Esophagus muscularis mucosa (tissue), 4 donors: ENCODE measurements at regions not wholly inside any gene's neighbourhood (a gene's known extent, or its start where the extent isn't known, plus 50 kb on each side); places are given as distances from the start of the nearest gene placed in this dataset.

Experiments used
- DNase-seq: peaks from one replicate; pipeline ENCODE4 v3.0.0-alpha.2; 2017; ENCODE audit errors: extremely low spot score
- H3K27ac ChIP-seq, 4 donors: fragments of 200-600 bp; sonication (generic); replicated peaks in 1 of 4; 1 replicate in 3 of 4; 2 replicates in 1 of 4; pipeline ENCODE4 v1.5.1; 2016 to 2019; ENCODE audit warnings: mild to moderate bottlenecking in 1 of 4
- H3K27me3 ChIP-seq, 4 donors: fragments of 200-600 bp; sonication (generic); one replicate each; pipeline versions ENCODE4 v1.5.1 to v1.6.0; 2016 to 2019
- H3K36me3 ChIP-seq, 4 donors: fragments of 200-600 bp; sonication (generic); one replicate each; pipeline ENCODE4 v1.5.1; 2016 to 2019
- H3K4me1 ChIP-seq, 4 donors: fragments of 200-600 bp; sonication (generic); one replicate each; pipeline ENCODE4 v1.5.1; 2016 to 2019
- H3K4me3 ChIP-seq, 4 donors: fragments of 200-600 bp; sonication (generic); 1 replicate in 2 of 4; 2 replicates in 2 of 4; pipeline ENCODE4 v1.5.1; 2016 to 2019; ENCODE audit warnings: mild to moderate bottlenecking in 4 of 4, moderate library complexity in 1 of 4
- H3K9me3 ChIP-seq, 4 donors: fragments of 200-600 bp; sonication (generic); 1 replicate in 3 of 4; 2 replicates in 1 of 4; pipeline ENCODE4 v1.5.1; 2016 to 2019
- EP300 ChIP-seq: sonication (generic); formaldehyde crosslinking; IDR thresholded peaks from one replicate; pipeline ENCODE4 v1.6.1; 2017; ENCODE audit warnings: antibody characterized with exemption
- POLR2A ChIP-seq: fragments of 450-650 bp; IDR thresholded peaks from one replicate; pipeline ENCODE4 v1.6.1; 2017; ENCODE audit warnings: antibody characterized with exemption, moderate library complexity, mild to moderate bottlenecking, low read depth
- POLR2AphosphoS5 ChIP-seq, 2 donors: sonication (generic); formaldehyde crosslinking; IDR thresholded peaks; one replicate each; pipeline ENCODE4 v1.6.1; 2017; ENCODE audit warnings: antibody characterized with exemption in 2 of 2
- WGBS: methylation state at CpG from one replicate; pipeline ENCODE4 v1.1.5; 2018; 5-methylcytosine and 5-hydroxymethylcytosine counted together
- intact Hi-C: fragments of 100-400 bp; cut with DNase I; formaldehyde crosslinking; loops from one replicate; pipeline ENCODE4 v1.15.1; 2023
- TF ChIP-seq, protein P1 (sequence below), 3 experiments: fragments of 200-600 bp in 2 of 3; fragments of 450-650 bp in 1 of 3; sonication (generic) in 2 of 3; IDR thresholded peaks; one replicate each; pipeline ENCODE4 v1.5.1; 2017 to 2019; ENCODE audit warnings: antibody characterized with exemption in 3 of 3, mild to moderate bottlenecking in 2 of 3, moderate library complexity in 1 of 3

- Histone ChIP-seq H3K27ac (no peak overlapping the region), H3K9me3 (no peaks in the 10 kb centered on the region), H3K27me3 (no peaks in the 10 kb centered on the region), H3K4me3 (no peak overlapping the region), H3K36me3 (no peaks in the 10 kb centered on the region), H3K4me1 (no peaks in the 10 kb centered on the region)
- DNase-seq = no peak
- intact Hi-C loops = no loop called here
- 78% methylated on average over 2 of the region's 2 CpGs for WGBS
- TF ChIP-seq POLR2A = no peak
- no peak for TF ChIP-seq POLR2AphosphoS5 (IDR thresholded peaks at IDR 0.05)
- no peak for TF ChIP-seq EP300
- TF ChIP-seq, protein P1, sequence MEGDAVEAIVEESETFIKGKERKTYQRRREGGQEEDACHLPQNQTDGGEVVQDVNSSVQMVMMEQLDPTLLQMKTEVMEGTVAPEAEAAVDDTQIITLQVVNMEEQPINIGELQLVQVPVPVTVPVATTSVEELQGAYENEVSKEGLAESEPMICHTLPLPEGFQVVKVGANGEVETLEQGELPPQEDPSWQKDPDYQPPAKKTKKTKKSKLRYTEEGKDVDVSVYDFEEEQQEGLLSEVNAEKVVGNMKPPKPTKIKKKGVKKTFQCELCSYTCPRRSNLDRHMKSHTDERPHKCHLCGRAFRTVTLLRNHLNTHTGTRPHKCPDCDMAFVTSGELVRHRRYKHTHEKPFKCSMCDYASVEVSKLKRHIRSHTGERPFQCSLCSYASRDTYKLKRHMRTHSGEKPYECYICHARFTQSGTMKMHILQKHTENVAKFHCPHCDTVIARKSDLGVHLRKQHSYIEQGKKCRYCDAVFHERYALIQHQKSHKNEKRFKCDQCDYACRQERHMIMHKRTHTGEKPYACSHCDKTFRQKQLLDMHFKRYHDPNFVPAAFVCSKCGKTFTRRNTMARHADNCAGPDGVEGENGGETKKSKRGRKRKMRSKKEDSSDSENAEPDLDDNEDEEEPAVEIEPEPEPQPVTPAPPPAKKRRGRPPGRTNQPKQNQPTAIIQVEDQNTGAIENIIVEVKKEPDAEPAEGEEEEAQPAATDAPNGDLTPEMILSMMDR (IDR thresholded peaks at IDR 0.05) = no peak
Observed at GRCh38 chr2:145059914-145060313, 540.0 kb upstream of the ZEB2 start.

- Histone ChIP-seq H3K9me3 (no peaks in the 10 kb centered on the region), H3K4me3 (no peak overlapping the region), H3K36me3 (no peaks in the 10 kb centered on the region), H3K4me1 (no peaks in the 10 kb centered on the region), H3K27ac (no peak overlapping the region), H3K27me3 (no peaks in the 10 kb centered on the region)
- TF ChIP-seq, protein P1 (IDR thresholded peaks at IDR 0.05) = no peak
- TF ChIP-seq POLR2AphosphoS5 (IDR thresholded peaks at IDR 0.05) (no peak), POLR2A (no peak)
- no peak for DNase-seq
- whole genome bisulfite sequencing = 96% methylated on average over 1 of the region's 1 CpG
- intact Hi-C loops = no loop called here
Observed at GRCh38 chr2:145059343-145059742, 539.4 kb upstream of the ZEB2 start.

DNA sequence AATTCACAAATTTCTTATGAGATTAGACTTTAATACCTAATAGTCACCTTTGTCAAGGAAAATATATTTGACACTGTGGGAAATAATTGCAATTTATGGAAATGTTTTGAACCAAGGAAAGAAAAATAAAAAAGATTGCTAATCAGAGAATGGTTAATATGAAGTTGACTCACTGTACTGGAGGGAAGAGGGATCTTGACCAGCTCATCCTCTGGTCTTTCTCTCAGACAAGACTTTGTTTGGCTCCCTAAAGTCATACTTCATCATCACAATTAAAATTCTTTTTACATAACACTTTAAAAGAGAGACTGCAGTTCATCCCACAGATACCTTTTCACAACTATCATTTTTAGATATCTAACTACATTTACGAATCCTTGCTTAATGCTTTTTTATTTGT, 538.5 kb upstream of the ZEB2 start:
- no peaks in the 10 kb centered on the region for H3K4me1 ChIP-seq
- H3K27me3 ChIP-seq = no peaks in the 10 kb centered on the region
- 78% methylated on average over 1 of the region's 1 CpG for WGBS
- H3K9me3 ChIP-seq = no peaks in the 10 kb centered on the region
- no peak overlapping the region for H3K27ac ChIP-seq
- intact Hi-C loops = no loop called here
- DNase-seq = no peak
- no peaks in the 10 kb centered on the region for H3K36me3 ChIP-seq
- TF ChIP-seq POLR2AphosphoS5 (IDR thresholded peaks at IDR 0.05) = no peak
- no peak for TF ChIP-seq POLR2A
- TF ChIP-seq, protein P1 (IDR thresholded peaks at IDR 0.05) = no peak
- no peak for TF ChIP-seq EP300
- no peak overlapping the region for H3K4me3 ChIP-seq

- TF ChIP-seq EP300 (no peak), POLR2AphosphoS5 (IDR thresholded peaks at IDR 0.05) (no peak), POLR2A (no peak)
- TF ChIP-seq, protein P1 (IDR thresholded peaks at IDR 0.05) = no peak
Observed at GRCh38 chr2:145055651-145056050, 535.7 kb upstream of the ZEB2 start.

GRCh38 chr2:145050134-145050533, 530.2 kb upstream of the ZEB2 start:
- Histone ChIP-seq H3K4me3 (no peak overlapping the region), H3K9me3 (no peaks in the 10 kb centered on the region), H3K36me3 (no peaks in the 10 kb centered on the region), H3K27ac (no peak overlapping the region), H3K4me1 (peaks cover 0 to 6% (median 3%) of the 10 kb centered on the region in 4 donors), H3K27me3 (no peaks in the 10 kb centered on the region)
- TF ChIP-seq POLR2AphosphoS5 (IDR thresholded peaks at IDR 0.05) = no peak
- TF ChIP-seq EP300 = no peak
- TF ChIP-seq POLR2A = no peak
- TF ChIP-seq, protein P1 (IDR thresholded peaks at IDR 0.05) = no peak
- DNase-seq = no peak
- WGBS = 91% methylated on average over 2 of the region's 2 CpGs
- intact Hi-C loops = no loop called here

More at GRCh38 chr2:145055651-145056050, 535.7 kb upstream of the ZEB2 start:
- H3K9me3 ChIP-seq = no peaks in the 10 kb centered on the region
- no peak overlapping the region for H3K4me3 ChIP-seq
- no peaks in the 10 kb centered on the region for H3K27me3 ChIP-seq
- no peaks in the 10 kb centered on the region for H3K36me3 ChIP-seq
- no peak overlapping the region for H3K27ac ChIP-seq
- peaks cover 0 to 6% (median 3%) of the 10 kb centered on the region in 4 donors for H3K4me1 ChIP-seq
- no peak for DNase-seq
- intact Hi-C loops = no loop called here
